Loucy (cell line): ENCODE measurements at regions not wholly inside any gene's neighbourhood (a gene's known extent, or its start where the extent isn't known, plus 50 kb on each side); places are given as distances from the start of the nearest gene placed in this dataset.

Source experiments
- H2AFZ ChIP-seq: fragments of 200-600 bp; sonication (generic); 2 replicates; pipeline ENCODE4 v1.6.0; 2016; ENCODE audit warnings: antibody characterized with exemption, mild to moderate bottlenecking, low read length, moderate library complexity
- H3F3A ChIP-seq: fragments of 200-600 bp; 2 replicates; pipeline ENCODE4 v1.6.0; 2016; ENCODE audit warnings: antibody characterized with exemption, low read depth, mild to moderate bottlenecking
- H3K27me3 ChIP-seq: fragments of 200-600 bp; sonication (generic); 2 replicates; pipeline ENCODE4 v1.6.1; 2014; ENCODE audit warnings: low read length, mild to moderate bottlenecking; ENCODE audit not compliant: insufficient read depth, poor library complexity, severe bottlenecking
- H3K36me3 ChIP-seq: fragments of 200-600 bp; sonication (generic); 2 replicates; pipeline ENCODE4 v1.6.1; 2016; ENCODE audit warnings: low read length; ENCODE audit not compliant: insufficient read depth
- H3K4me1 ChIP-seq: fragments of 200-600 bp; sonication (generic); 2 replicates; pipeline ENCODE4 v1.5.1; 2014; ENCODE audit warnings: low read length, mild to moderate bottlenecking; ENCODE audit not compliant: insufficient read depth, poor library complexity, severe bottlenecking
- H3K4me2 ChIP-seq: fragments of 200-600 bp; sonication (generic); 2 replicates; pipeline ENCODE4 v1.6.0; 2014; ENCODE audit warnings: antibody characterized with exemption, low read length, low read depth, mild to moderate bottlenecking; ENCODE audit not compliant: poor library complexity, severe bottlenecking
- H3K4me3 ChIP-seq: fragments of 200-600 bp; sonication (generic); 2 replicates; pipeline ENCODE4 v1.5.1; 2014; ENCODE audit warnings: low read length, mild to moderate bottlenecking, mixed read lengths; ENCODE audit not compliant: poor library complexity, severe bottlenecking
- H3K79me2 ChIP-seq: fragments of 200-600 bp; sonication (generic); 2 replicates; pipeline ENCODE4 v1.6.1; 2014; ENCODE audit warnings: low read length; ENCODE audit not compliant: insufficient read depth
- H3K9ac ChIP-seq: fragments of 200-600 bp; sonication (generic); 2 replicates; pipeline ENCODE4 v1.6.0; 2014; ENCODE audit warnings: mild to moderate bottlenecking, low read depth, low read length, moderate library complexity; ENCODE audit not compliant: poor library complexity, severe bottlenecking
- H3K9me2 ChIP-seq: fragments of 200-600 bp; sonication (generic); replicated peaks from 2 replicates; pipeline ENCODE4 v1.6.1; 2016; ENCODE audit warnings: low read depth, low read length, mixed read lengths
- H3K9me3 ChIP-seq: fragments of 200-600 bp; sonication (generic); 2 replicates; pipeline ENCODE4 v1.6.1; 2014; ENCODE audit warnings: mild to moderate bottlenecking, antibody characterized with exemption, low read length, low read depth; ENCODE audit not compliant: insufficient read depth
- H4K20me1 ChIP-seq: fragments of 200-600 bp; sonication (generic); 2 replicates; pipeline ENCODE4 v1.6.0; 2014; ENCODE audit warnings: antibody characterized with exemption, low read length, mild to moderate bottlenecking; ENCODE audit not compliant: insufficient read depth, poor library complexity, severe bottlenecking
- CTCF ChIP-seq: fragments of 200-600 bp; sonication (generic); conservative IDR thresholded peaks from 2 replicates; pipeline ENCODE4 v1.5.1; 2014; ENCODE audit warnings: mild to moderate bottlenecking, antibody characterized with exemption, low read length
- EZH2phosphoT487 ChIP-seq: fragments of 200-600 bp; IDR thresholded peaks from 2 replicates; pipeline ENCODE4 v1.6.1; 2018; ENCODE audit warnings: antibody characterized with exemption, mild to moderate bottlenecking, moderate library complexity, borderline replicate concordance

GRCh38 chr3:113096188-113096892, 105.6 kb downstream of the GTPBP8 start:
- no peaks in the 10 kb centered on the region for H4K20me1 ChIP-seq
- H3K9me2 ChIP-seq, result no peaks in the 10 kb centered on the region
- H3K4me2 ChIP-seq, result no peak overlapping the region
- H3K79me2 ChIP-seq, result no peaks in the 10 kb centered on the region
- H3K9me3 ChIP-seq, result no peaks in the 10 kb centered on the region
- H3K36me3 ChIP-seq, result no peaks in the 10 kb centered on the region
- no peaks in the 10 kb centered on the region for H3K27me3 ChIP-seq
- H3K4me1 ChIP-seq, result no peaks in the 10 kb centered on the region
- TF ChIP-seq EZH2phosphoT487 (no peak), CTCF (no peak)
- no peak overlapping the region for H3K9ac ChIP-seq
- no peak overlapping the region for H2AFZ ChIP-seq
- no peaks in the 10 kb centered on the region for H3F3A ChIP-seq
- no peak overlapping the region for H3K4me3 ChIP-seq

- H2AFZ ChIP-seq, result no peak overlapping the region
- H3K4me1 ChIP-seq, result no peaks in the 10 kb centered on the region
- no peak overlapping the region for H3K4me3 ChIP-seq
- H3K79me2 ChIP-seq, result no peaks in the 10 kb centered on the region
- no peak for TF ChIP-seq EZH2phosphoT487
- TF ChIP-seq CTCF, result no peak
- no peak overlapping the region for H3K9ac ChIP-seq
- H3K27me3 ChIP-seq, result no peaks in the 10 kb centered on the region
- H3K9me3 ChIP-seq, result no peaks in the 10 kb centered on the region
- H3K36me3 ChIP-seq, result no peaks in the 10 kb centered on the region
- H3K4me2 ChIP-seq, result no peak overlapping the region
- no peaks in the 10 kb centered on the region for H3F3A ChIP-seq
- H4K20me1 ChIP-seq, result no peaks in the 10 kb centered on the region
- H3K9me2 ChIP-seq, result no peaks in the 10 kb centered on the region
These were observed 107.2 kb downstream of the GTPBP8 start for GRCh38 chr3:113097960-113098447.

- no peaks in the 10 kb centered on the region for H3F3A ChIP-seq
- H3K9me2 ChIP-seq, result no peaks in the 10 kb centered on the region
- H3K4me1 ChIP-seq, result no peaks in the 10 kb centered on the region
- H3K27me3 ChIP-seq, result no peaks in the 10 kb centered on the region
- H4K20me1 ChIP-seq, result no peaks in the 10 kb centered on the region
- H2AFZ ChIP-seq, result no peak overlapping the region
- H3K4me3 ChIP-seq, result no peak overlapping the region
- no peak for TF ChIP-seq EZH2phosphoT487
- TF ChIP-seq CTCF, result no peak
- no peak overlapping the region for H3K9ac ChIP-seq
- H3K36me3 ChIP-seq, result no peaks in the 10 kb centered on the region
- no peaks in the 10 kb centered on the region for H3K9me3 ChIP-seq
- no peaks in the 10 kb centered on the region for H3K79me2 ChIP-seq
- H3K4me2 ChIP-seq, result no peak overlapping the region
These were observed 109.3 kb downstream of the GTPBP8 start for GRCh38 chr3:113100063-113100462.
